GM18861 (cell line): ENCODE measurements at regions not wholly inside any gene's neighbourhood (a gene's known extent, or its start where the extent isn't known, plus 50 kb on each side); places are given as distances from the start of the nearest gene placed in this dataset.
A peak's percentile ranks its signal among the peaks of the same experiment; 100 is the strongest.

Experiments
- ATAC-seq: cut with Tn5 transposase; IDR thresholded peaks from one replicate; pipeline ENCODE4 v1.9.1; 2021; ENCODE audit not compliant: unreplicated experiment

- peak; percentile 81 for ATAC-seq
Measured at GRCh38 chr18:2395427-2396161, 175.7 kb downstream of the METTL4 start.

- peak; percentile 29 for ATAC-seq
Measured at GRCh38 chr18:2396162-2396505, 175.2 kb downstream of the METTL4 start.

GRCh38 chr18:2400701-2401196, 170.6 kb downstream of the METTL4 start:
- no peak for ATAC-seq

- ATAC-seq: no peak
Measured at GRCh38 chr18:2402084-2402483, 169.2 kb downstream of the METTL4 start.

- no peak for ATAC-seq
Measured at GRCh38 chr18:2406544-2406943, 164.8 kb downstream of the METTL4 start.

GRCh38 chr18:2407961-2408360, 163.3 kb downstream of the METTL4 start:
- ATAC-seq: no peak

GRCh38 chr18:2409906-2410305, 161.4 kb downstream of the METTL4 start:
- ATAC-seq: no peak

GRCh38 chr18:2410688-2411087, 160.6 kb downstream of the METTL4 start:
- no peak for ATAC-seq

GRCh38 chr18:2411381-2411960, 159.8 kb downstream of the METTL4 start:
- no peak for ATAC-seq

GRCh38 chr18:2412281-2412680, 159.0 kb downstream of the METTL4 start:
- ATAC-seq: no peak

GRCh38 chr18:2412996-2413751, 158.1 kb downstream of the METTL4 start:
- ATAC-seq: no peak

GRCh38 chr18:2414235-2414634, 157.1 kb downstream of the METTL4 start:
- no peak for ATAC-seq

- ATAC-seq: no peak
Measured at GRCh38 chr18:2415656-2416055, 155.6 kb downstream of the METTL4 start.

GRCh38 chr18:2417861-2418610, 153.3 kb downstream of the METTL4 start:
- no peak for ATAC-seq

- ATAC-seq: no peak
Measured at GRCh38 chr18:2420367-2420766, 150.9 kb downstream of the METTL4 start.

GRCh38 chr18:2423761-2424160, 147.5 kb downstream of the METTL4 start:
- no peak for ATAC-seq

GRCh38 chr18:2424420-2424819, 146.9 kb downstream of the METTL4 start:
- no peak for ATAC-seq

GRCh38 chr18:2425426-2426317, 145.6 kb downstream of the METTL4 start:
- no peak for ATAC-seq

- ATAC-seq: no peak
Measured at GRCh38 chr18:2430191-2430590, 141.1 kb downstream of the METTL4 start.

- no peak for ATAC-seq
Measured at GRCh38 chr18:2431806-2432205, 139.5 kb downstream of the METTL4 start.
